PC-3 (cell line): ENCODE measurements at regions not wholly inside any gene's neighbourhood (a gene's known extent, or its start where the extent isn't known, plus 50 kb on each side); places are given as distances from the start of the nearest gene placed in this dataset.
A peak's percentile ranks its signal among the peaks of the same experiment; 100 is the strongest.

Experiments
- ATAC-seq: fragments of 200-7000 bp; cut with Tn5 transposase; 2 replicates; pipeline ENCODE4 v1.9.1; 2020; ENCODE audit warnings: mild to moderate bottlenecking, moderate library complexity
- BruUV-seq: library from RNA; stranded (reverse); fragments of 400-500 nt; replicated peaks from 2 replicates; lab custom pipeline; 2021; lab: Mats Ljungman, UMichigan
- CTCF ChIA-PET: fragments of 300-600 bp; sonication (Branson Sonifier 250); formaldehyde crosslinking; loops from one replicate; lab custom pipeline; 2022; ENCODE audit warnings: antibody characterized with exemption; lab: Charles Lee
- POLR2A ChIA-PET: fragments of 300-600 bp; sonication (Branson Sonifier 250); formaldehyde crosslinking; loops from one replicate; lab custom pipeline; 2022; ENCODE audit warnings: antibody characterized with exemption; ENCODE audit not compliant: unreplicated experiment; lab: Charles Lee
- DNase-seq: peaks from one replicate; pipeline ENCODE4 v3.0.0-alpha.2; 2015
- H2AFZ ChIP-seq: fragments of 300-600 bp; sonication (generic); 2 replicates; pipeline ENCODE4 v1.6.0; 2016; ENCODE audit warnings: antibody characterized with exemption, low read length
- H3F3A ChIP-seq: fragments of 300-600 bp; sonication (generic); one replicate; pipeline ENCODE4 v1.6.0; 2017; ENCODE audit warnings: antibody characterized with exemption, low read length, control low read depth, mild to moderate bottlenecking; ENCODE audit not compliant: unreplicated experiment
- H3K27ac ChIP-seq: fragments of 300-600 bp; sonication (generic); 2 replicates; pipeline ENCODE4 v1.5.1; 2016; ENCODE audit warnings: mild to moderate bottlenecking, low read length
- H3K27me3 ChIP-seq: fragments of 300-600 bp; sonication (generic); 2 replicates; pipeline ENCODE4 v1.6.1; 2016; ENCODE audit warnings: low read length, mixed read lengths
- H3K36me3 ChIP-seq: fragments of 300-600 bp; sonication (generic); 2 replicates; pipeline ENCODE4 v1.6.1; 2016; ENCODE audit warnings: low read depth, mixed run types, low read length, mixed read lengths
- H3K4me1 ChIP-seq: fragments of 300-600 bp; sonication (generic); 2 replicates; pipeline ENCODE4 v1.5.1; 2016; ENCODE audit warnings: low read length; ENCODE audit not compliant: insufficient read depth
- H3K4me2 ChIP-seq: fragments of 300-600 bp; sonication (generic); 2 replicates; pipeline ENCODE4 v1.6.0; 2016; ENCODE audit warnings: low read length
- H3K4me3 ChIP-seq: fragments of 300-600 bp; sonication (generic); 2 replicates; pipeline ENCODE4 v1.5.1; 2016; ENCODE audit warnings: mild to moderate bottlenecking, low read length, mixed read lengths
- H3K79me2 ChIP-seq: fragments of 300-600 bp; sonication (generic); 2 replicates; pipeline ENCODE4 v1.6.1; 2017; ENCODE audit warnings: low read length, mixed read lengths
- H3K9ac ChIP-seq: fragments of 300-600 bp; sonication (generic); 2 replicates; pipeline ENCODE4 v1.6.0; 2016; ENCODE audit warnings: mild to moderate bottlenecking, low read length
- H3K9me2 ChIP-seq: fragments of 300-600 bp; sonication (generic); replicated peaks from 2 replicates; pipeline ENCODE4 v1.6.1; 2016; ENCODE audit warnings: mixed run types, low read length, mixed read lengths
- H3K9me3 ChIP-seq: fragments of 300-600 bp; sonication (generic); 2 replicates; pipeline ENCODE4 v1.6.1; 2016; ENCODE audit warnings: low read length, mixed read lengths
- H4K20me1 ChIP-seq: fragments of 300-600 bp; sonication (generic); 2 replicates; pipeline ENCODE4 v1.6.1; 2016; ENCODE audit warnings: low read length, mixed read lengths
- EZH2 ChIP-seq: fragments of 300-600 bp; sonication (generic); IDR thresholded peaks from one replicate; pipeline ENCODE4 v1.6.1; 2017; ENCODE audit warnings: antibody characterized with exemption, mild to moderate bottlenecking, low read length; ENCODE audit not compliant: unreplicated experiment
- EZH2phosphoT487 ChIP-seq: fragments of 300-600 bp; sonication (generic); IDR thresholded peaks from 2 replicates; pipeline ENCODE4 v1.6.1; 2018; ENCODE audit warnings: mild to moderate bottlenecking, antibody characterized with exemption, low read length, borderline replicate concordance
- intact Hi-C: fragments of 100-400 bp; cut with micrococcal nuclease; formaldehyde crosslinking; loops from 2 replicates; pipeline ENCODE4 v1.9.0; 2023
- TF ChIP-seq, protein P1 (sequence below): fragments of 300-600 bp; sonication (generic); conservative IDR thresholded peaks from 2 replicates; pipeline ENCODE4 v1.5.1; 2017; ENCODE audit warnings: antibody characterized with exemption, low read depth, mild to moderate bottlenecking, low read length

DNA sequence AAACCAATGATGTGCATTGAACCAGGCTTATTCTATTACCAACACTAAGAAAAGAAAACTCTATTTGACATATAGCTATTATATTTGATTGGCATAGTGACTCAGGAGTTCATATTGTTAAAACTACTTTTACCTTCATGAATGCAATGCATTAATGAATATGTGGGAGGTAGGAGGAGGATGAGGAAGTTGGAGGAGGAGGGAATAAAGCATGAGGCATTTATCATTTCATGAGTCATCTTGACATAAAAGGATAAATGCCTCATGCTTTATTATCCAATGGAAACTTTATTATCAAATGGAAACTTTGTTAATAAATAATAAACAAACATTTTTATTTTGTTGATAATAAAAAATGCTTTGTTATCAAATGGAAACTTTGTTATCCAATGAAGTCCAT is 116.5 kb downstream of the SPRY2 start:
- Histone ChIP-seq H3K36me3 (no peaks in the 10 kb centered on the region), H4K20me1 (no peaks in the 10 kb centered on the region), H3K27ac (peak overlapping the region; percentile 55), H3K4me2 (no peak overlapping the region), H3K4me3 (no peak overlapping the region), H3K27me3 (no peaks in the 10 kb centered on the region), H3K9me2 (no peaks in the 10 kb centered on the region), H2AFZ (no peak overlapping the region), H3K9ac (0 out of 2 replicates have a peak overlapping the region, but pooled peaks have one; percentile 15), H3F3A (no peaks in the 10 kb centered on the region), H3K79me2 (no peaks in the 10 kb centered on the region), H3K9me3 (no peaks in the 10 kb centered on the region), H3K4me1 (peaks cover 12% of the 10 kb centered on the region; the same call in 1 of the 2 replicates)
- CTCF ChIA-PET: no interaction called here
- DNase-seq (peak; percentile 82), ATAC-seq (peak; percentile 81)
- POLR2A ChIA-PET: interaction anchor here (0.6 kb wide), 1 partner anchor 117 kb away, joined by 8 read pairs; no protein-coding TSS in a partner anchor
- TF ChIP-seq EZH2: no peak
- TF ChIP-seq, protein P1, sequence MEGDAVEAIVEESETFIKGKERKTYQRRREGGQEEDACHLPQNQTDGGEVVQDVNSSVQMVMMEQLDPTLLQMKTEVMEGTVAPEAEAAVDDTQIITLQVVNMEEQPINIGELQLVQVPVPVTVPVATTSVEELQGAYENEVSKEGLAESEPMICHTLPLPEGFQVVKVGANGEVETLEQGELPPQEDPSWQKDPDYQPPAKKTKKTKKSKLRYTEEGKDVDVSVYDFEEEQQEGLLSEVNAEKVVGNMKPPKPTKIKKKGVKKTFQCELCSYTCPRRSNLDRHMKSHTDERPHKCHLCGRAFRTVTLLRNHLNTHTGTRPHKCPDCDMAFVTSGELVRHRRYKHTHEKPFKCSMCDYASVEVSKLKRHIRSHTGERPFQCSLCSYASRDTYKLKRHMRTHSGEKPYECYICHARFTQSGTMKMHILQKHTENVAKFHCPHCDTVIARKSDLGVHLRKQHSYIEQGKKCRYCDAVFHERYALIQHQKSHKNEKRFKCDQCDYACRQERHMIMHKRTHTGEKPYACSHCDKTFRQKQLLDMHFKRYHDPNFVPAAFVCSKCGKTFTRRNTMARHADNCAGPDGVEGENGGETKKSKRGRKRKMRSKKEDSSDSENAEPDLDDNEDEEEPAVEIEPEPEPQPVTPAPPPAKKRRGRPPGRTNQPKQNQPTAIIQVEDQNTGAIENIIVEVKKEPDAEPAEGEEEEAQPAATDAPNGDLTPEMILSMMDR: no peak
- no peak for TF ChIP-seq EZH2phosphoT487
- no TSS peak for BruUV-seq
- intact Hi-C loops: loop anchor here (10.0 kb wide), 1 partner anchor 110 kb away; no protein-coding TSS in a partner anchor

DNA sequence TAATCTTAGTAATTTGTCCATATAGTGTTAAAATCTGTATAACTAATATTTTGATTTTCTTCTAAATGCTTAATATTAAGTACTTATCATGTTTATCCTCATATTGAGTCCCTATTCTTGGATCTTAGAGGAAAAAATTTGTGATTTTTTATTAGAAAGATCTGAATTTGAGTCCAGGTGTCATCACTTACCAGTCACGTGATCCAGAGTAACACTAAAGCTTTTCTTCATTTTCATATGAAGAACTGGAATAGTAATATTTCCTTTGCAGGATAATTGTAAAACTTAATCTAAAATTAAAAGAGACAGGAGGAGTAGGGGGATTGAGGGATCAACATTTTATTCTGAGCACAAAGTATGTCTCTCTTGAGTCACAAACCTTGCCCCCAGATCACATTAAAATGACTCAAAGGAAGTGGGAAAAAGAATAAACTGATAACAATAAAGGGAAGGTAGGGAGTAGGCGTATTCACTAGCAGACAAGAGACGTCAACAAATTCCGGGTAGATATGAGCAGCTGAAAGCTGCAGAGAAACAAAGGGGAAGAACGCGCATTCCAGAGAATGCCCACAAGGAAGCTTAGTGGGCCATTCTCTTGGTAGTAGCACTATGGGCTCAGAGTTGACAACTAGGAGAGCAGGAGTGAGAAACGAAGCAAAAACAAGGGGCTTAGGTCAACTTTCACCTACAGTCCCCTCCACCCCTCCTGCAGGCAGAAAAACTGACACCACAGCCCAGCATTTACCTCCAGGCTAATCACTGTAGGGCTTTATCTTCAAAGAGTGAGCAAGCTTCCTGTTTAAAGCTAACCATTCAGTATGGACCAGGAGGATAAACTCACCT is 123.1 kb downstream of the SPRY2 start:
- CTCF ChIA-PET: no interaction called here
- Histone ChIP-seq H3K4me1 (peaks cover 13% of the 10 kb centered on the region), H3K27me3 (no peaks in the 10 kb centered on the region), H4K20me1 (no peaks in the 10 kb centered on the region), H2AFZ (peak overlapping the region; percentile 50; the same call in 1 of the 2 replicates), H3K4me3 (no peak overlapping the region), H3K36me3 (no peaks in the 10 kb centered on the region), H3F3A (no peaks in the 10 kb centered on the region), H3K79me2 (no peaks in the 10 kb centered on the region), H3K4me2 (peak overlapping the region; percentile 43), H3K9ac (peak overlapping the region; percentile 21; the same call in 1 of the 2 replicates), H3K27ac (peak overlapping the region; percentile 76), H3K9me3 (no peaks in the 10 kb centered on the region), H3K9me2 (no peaks in the 10 kb centered on the region)
- no TSS peak for BruUV-seq
- no peak for TF ChIP-seq EZH2
- TF ChIP-seq, protein P1: no peak
- no peak for TF ChIP-seq EZH2phosphoT487
- POLR2A ChIA-PET: no interaction called here
- peak; percentile 79; the same call in 1 of the 2 replicates for ATAC-seq
- intact Hi-C loops: loop anchor here (5.0 kb wide), 1 partner anchor 186 kb away; no protein-coding TSS in a partner anchor
- DNase-seq: peak; percentile 70
